GM19239 (cell line): ENCODE measurements at regions not wholly inside any gene's neighbourhood (a gene's known extent, or its start where the extent isn't known, plus 50 kb on each side); places are given as distances from the start of the nearest gene placed in this dataset.
"Not testable (repeated sequence)": the region's sequence is repeated elsewhere in the genome, so short reads cannot be mapped to it uniquely, and the experiment has no call there.

Source experiments
- DNase-seq: peaks from one replicate; pipeline ENCODE4 v3.0.0; 2011; ENCODE audit warnings: low spot score; ENCODE audit not compliant: insufficient read length
- FAIRE-seq: peaks from 2 replicates; lab custom pipeline; 2011; peaks lifted over from hg19 to GRCh38; lab: Jason Lieb, UNC

DNA sequence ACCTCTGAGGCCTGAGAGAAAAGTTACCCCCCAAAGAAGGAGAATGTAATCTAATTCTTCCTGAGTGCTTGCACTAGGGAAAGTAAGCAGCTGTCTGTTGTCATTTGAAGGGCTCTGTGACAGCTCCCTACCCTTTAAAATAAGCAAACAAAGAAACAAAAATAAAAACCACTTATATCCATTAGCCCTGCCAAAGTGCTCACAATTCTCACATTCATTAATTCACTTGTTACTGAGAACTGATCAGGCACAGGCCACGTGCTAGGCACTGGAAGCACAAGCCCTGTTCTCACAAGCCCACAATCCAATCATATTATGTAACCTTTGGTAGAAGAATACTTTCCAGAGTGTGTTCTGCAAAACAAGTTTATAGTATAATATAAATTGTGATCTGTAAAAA, 199.4 kb downstream of the ZC3H11B start:
- FAIRE-seq: no peak
- no peak for DNase-seq

DNA sequence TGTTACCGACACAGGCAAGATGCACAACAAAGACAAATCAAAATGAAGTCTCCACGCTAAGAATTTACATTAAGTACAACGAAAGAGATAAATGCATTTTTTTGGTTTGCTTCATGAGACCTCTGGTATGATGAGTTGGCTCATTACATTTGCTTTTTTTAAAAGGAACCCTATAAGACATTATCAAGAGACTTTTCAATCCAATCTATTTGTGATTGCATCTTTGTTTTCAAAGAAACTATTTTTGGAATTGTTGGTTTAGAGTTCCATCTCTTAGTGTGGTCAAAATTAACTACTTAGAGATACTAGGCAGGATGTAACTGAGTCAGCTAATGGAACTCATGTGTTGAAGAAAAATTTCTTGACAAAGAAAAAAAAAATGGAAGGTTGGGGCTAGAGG, 200.1 kb downstream of the ZC3H11B start:
- DNase-seq: no peak
- FAIRE-seq: no peak

GRCh38 chr1:219410721-219411120, 202.2 kb downstream of the ZC3H11B start:
- not testable (repeated sequence) for FAIRE-seq, DNase-seq

GRCh38 chr1:219405531-219406331, 207.2 kb downstream of the ZC3H11B start:
- no peak for DNase-seq
- FAIRE-seq: no peak

- no peak for FAIRE-seq
- no peak for DNase-seq
Observed at GRCh38 chr1:219404629-219405028, 208.3 kb downstream of the ZC3H11B start.

DNA sequence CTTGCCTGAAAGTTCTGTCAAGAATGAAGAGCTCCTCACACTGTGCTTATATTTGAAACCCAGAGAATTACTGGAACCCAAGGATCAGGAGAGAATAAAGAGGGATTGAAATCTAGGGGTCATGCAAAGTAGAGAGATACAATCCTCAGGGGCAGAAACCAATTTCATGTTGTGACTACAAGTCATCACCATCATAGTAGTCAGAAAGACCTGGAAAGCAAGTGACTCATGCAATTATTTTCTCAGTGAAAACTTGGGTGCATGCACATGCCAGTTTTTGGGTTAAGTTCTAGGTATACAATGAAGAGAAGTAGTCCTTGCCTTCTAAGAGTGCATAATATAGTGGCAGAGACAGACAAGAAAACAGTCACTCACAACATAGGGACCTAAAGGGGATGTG, 210.0 kb downstream of the ZC3H11B start:
- FAIRE-seq (no peak), DNase-seq (no peak)

- DNase-seq (no peak), FAIRE-seq (no peak)
Observed at GRCh38 chr1:219401724-219402625, 210.9 kb downstream of the ZC3H11B start.

DNA sequence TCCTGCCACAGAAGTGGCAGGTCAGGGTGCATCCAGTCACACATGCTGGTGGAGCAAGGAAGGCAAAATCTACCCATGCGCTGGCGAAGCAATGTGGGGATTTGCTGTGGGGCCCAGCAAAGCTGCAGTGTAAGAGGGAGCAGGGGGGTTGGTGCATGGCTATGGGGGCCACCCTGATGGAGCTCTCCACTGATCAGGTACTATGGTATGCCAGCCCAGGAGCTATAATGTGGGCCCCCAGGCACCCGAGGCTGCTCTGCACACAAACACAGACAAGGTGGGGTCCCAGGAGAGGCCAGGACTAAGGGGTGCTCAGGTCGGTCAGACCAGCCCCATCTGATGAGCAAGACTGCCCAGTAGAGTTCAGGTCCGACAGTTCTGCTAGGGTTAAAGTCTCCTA, 213.5 kb downstream of the ZC3H11B start:
- no peak for DNase-seq
- FAIRE-seq: no peak

DNA sequence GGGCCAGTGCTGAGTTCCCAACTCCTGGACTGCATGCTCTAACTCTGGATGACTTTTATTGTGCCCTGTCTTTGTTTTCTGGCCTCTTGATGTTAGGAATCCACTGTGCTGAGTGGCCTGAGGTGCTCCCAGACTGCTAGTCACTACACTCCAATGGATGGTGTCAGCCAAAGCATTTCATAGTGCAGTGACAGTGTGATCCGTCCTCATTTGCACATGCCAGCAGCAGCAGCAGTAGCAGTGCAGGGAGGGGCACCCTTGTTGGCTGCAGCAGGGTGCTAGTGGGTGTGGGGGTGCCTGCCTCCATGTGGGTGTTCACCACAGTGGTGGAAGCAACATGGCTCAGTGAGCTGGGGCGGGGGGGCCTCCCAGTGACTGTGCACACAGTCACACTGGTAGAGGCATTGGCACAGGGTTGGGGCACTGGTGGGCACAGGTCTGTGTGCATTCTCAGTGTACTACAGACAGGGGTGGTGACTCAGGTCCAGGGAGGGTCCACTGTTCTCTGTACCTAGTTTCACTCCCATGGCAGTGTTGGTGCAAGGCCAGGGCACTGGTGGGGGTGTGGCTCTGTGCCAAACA, 214.0 kb downstream of the ZC3H11B start:
- DNase-seq: no peak
- no peak for FAIRE-seq

GRCh38 chr1:219397511-219397910, 215.4 kb downstream of the ZC3H11B start:
- FAIRE-seq: no peak

GRCh38 chr1:219391297-219391696, 217.6 kb downstream of the LYPLAL1 start:
- FAIRE-seq: no peak
- no peak for DNase-seq

More at GRCh38 chr1:219397511-219397910, 215.4 kb downstream of the ZC3H11B start:
- DNase-seq: no peak

DNA sequence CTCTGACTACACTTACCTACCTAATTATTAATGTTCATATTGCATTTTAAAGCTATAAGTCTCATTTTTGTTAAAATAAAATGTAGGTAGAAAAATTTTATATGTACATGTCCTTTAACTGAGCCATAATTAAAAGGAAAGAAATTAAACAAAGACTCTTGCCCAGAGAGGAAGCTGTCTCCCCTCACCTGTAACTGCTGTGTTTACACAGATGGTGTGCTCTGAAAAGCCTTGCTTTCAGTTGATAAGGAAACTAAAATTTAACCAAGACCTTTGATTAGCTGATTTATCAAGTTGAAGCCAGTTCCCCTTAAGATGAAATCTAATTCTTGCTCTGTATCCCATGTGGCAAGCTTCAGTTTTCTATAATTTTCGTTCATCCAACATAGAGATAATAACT, 213.5 kb downstream of the LYPLAL1 start:
- no peak for DNase-seq
- no peak for FAIRE-seq

- FAIRE-seq: peak; percentile 18
- peak; percentile 14 for DNase-seq
Observed at GRCh38 chr1:219385787-219386427, 212.2 kb downstream of the LYPLAL1 start.

DNA sequence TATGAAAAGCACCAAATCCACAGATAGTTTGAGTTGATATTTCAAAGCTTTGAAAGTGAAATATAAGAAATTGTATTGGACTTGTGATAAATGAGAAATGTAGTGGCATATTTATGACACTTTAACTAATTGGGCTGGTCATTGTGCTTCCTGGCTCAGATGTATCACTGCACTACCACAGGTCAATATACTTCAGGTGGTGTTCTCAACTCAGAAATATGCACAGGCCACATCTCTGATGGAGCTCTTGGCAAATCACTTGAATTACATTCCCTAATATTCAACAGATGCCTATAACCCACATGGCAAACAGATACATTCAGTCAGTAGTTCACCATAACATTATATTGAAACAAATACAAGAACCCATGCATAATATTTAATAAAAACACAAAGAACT, 209.6 kb downstream of the LYPLAL1 start:
- DNase-seq: no peak
- no peak for FAIRE-seq

DNA sequence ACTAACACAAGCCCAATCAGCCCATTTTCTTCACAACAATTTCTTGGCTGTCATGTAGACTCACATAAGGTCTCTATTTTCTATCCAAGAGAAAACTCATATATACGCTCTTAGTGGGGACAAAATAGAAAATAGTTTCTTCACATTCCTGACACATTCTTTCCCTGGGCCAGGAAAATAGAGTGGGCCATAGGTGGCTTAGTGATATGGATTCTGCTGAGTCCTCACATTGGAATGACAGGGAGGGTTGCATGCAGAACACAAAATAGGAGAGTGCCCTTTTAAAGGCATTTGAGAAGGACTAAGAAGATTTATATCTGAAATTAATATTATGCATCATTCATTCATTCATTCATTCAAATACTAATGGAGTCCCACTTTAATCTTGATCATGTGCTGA, 207.7 kb downstream of the LYPLAL1 start:
- FAIRE-seq: no peak

GRCh38 chr1:219380463-219380862, 206.8 kb downstream of the LYPLAL1 start:
- FAIRE-seq (no peak), DNase-seq (no peak)

More for the DNA sequence above, 207.7 kb downstream of the LYPLAL1 start:
- DNase-seq: no peak

- FAIRE-seq: no peak
- DNase-seq: no peak
Observed at GRCh38 chr1:219379691-219380090, 206.0 kb downstream of the LYPLAL1 start.

DNA sequence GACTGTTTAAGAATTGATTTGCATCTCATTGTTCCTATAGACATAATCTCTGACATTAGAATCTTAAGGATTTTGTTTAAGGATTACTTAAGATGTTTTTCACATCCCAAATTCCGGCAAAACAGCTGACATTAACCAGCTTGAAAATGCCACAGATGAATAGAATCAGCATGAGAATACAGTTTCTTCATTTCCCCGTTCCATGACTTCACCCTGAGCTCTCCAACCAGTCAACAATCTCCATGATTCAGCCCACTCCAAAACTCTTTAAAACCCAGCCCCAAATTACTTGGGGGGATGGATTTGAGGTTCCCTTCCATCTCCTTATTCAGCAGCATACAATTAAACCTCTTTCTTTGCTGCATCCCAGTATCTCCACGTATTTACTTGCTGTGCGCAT, 201.0 kb downstream of the LYPLAL1 start:
- FAIRE-seq: no peak
- no peak for DNase-seq

DNA sequence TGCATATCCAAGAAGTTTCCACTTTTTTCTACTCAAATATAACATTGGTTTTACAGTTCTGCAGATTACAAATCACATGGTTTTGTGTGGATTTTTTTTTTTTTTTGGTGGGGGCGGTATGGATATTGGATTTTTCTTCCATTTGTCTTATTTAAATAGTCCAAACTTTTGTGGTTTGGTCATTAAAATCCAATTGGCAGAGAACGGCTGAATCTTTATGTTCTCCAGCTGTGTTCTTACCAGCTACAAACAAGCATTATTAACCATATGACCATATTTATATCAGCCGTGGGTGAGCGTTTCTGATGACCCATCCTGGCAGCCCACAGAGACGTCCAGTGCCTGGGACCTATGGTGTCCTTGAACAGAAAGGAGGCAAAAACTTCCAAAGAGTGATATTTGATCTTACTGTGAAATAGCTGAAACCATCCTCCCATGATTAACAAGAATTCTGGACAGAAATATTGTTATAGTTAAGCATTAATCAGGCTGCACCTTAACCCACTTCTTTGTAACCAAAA, 200.4 kb downstream of the LYPLAL1 start:
- FAIRE-seq (no peak), DNase-seq (no peak)

DNA sequence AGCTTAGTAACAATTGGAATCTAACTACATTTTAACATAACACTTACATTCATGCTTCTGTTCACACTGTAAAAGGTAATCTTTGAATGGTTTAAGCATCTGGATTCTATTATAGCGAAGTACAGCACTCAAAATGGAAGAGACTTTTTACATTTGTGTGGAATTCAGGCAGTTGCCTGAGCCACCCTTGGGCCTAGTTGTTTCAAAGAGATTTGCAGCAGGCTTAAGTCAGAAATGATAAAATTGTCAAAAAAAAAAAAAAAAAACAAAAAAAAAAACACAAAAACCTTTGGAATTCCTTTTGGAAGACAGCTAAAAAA, 199.9 kb downstream of the LYPLAL1 start:
- FAIRE-seq: no peak
- no peak for DNase-seq
